KMS-11 (cell line): ENCODE measurements at regions not wholly inside any gene's neighbourhood (a gene's known extent, or its start where the extent isn't known, plus 50 kb on each side); places are given as distances from the start of the nearest gene placed in this dataset.

Experiments
- H2AFZ ChIP-seq: fragments of 200-600 bp; sonication (generic); 2 replicates; pipeline ENCODE4 v1.6.1; 2016; ENCODE audit warnings: antibody characterized with exemption, mixed run types, low read depth
- H3K27ac ChIP-seq: fragments of 200-600 bp; sonication (generic); 2 replicates; pipeline ENCODE4 v1.6.1; 2016; ENCODE audit warnings: mild to moderate bottlenecking, mixed run types
- H3K27me3 ChIP-seq: fragments of 200-600 bp; sonication (generic); 2 replicates; pipeline ENCODE4 v1.6.1; 2017; ENCODE audit warnings: mild to moderate bottlenecking, low read depth, mixed run types, moderate library complexity; ENCODE audit not compliant: insufficient read depth
- H3K36me3 ChIP-seq: fragments of 200-600 bp; sonication (generic); 2 replicates; pipeline ENCODE4 v1.6.1; 2017; ENCODE audit warnings: mild to moderate bottlenecking, mixed run types; ENCODE audit not compliant: insufficient read depth
- H3K4me1 ChIP-seq: fragments of 200-600 bp; sonication (generic); 2 replicates; pipeline ENCODE4 v1.6.1; 2016; ENCODE audit warnings: mild to moderate bottlenecking, low read depth, mixed run types; ENCODE audit not compliant: poor library complexity, severe bottlenecking
- H3K4me2 ChIP-seq: fragments of 200-600 bp; sonication (generic); 2 replicates; pipeline ENCODE4 v1.7.0; 2016; ENCODE audit warnings: mild to moderate bottlenecking, mixed run types
- H3K4me3 ChIP-seq: fragments of 200-600 bp; sonication (generic); IDR thresholded peaks from 2 replicates; pipeline ENCODE4 v1.6.1; 2017; ENCODE audit warnings: low read depth, low read length, mixed read lengths; ENCODE audit not compliant: insufficient read depth
- H3K79me2 ChIP-seq: fragments of 200-600 bp; sonication (generic); 2 replicates; pipeline ENCODE4 v1.6.1; 2016; ENCODE audit warnings: low read depth, mixed run types; ENCODE audit not compliant: insufficient read depth
- H3K9ac ChIP-seq: fragments of 200-600 bp; sonication (generic); 2 replicates; pipeline ENCODE4 v1.6.1; 2016; ENCODE audit warnings: mild to moderate bottlenecking, mixed run types
- H4K20me1 ChIP-seq: fragments of 200-600 bp; sonication (generic); 2 replicates; pipeline ENCODE4 v1.6.1; 2016; ENCODE audit warnings: mild to moderate bottlenecking, mixed run types; ENCODE audit not compliant: insufficient read depth
- CTCF ChIP-seq: fragments of 200-600 bp; sonication (generic); conservative IDR thresholded peaks from 2 replicates; pipeline ENCODE4 v1.6.1; 2017; ENCODE audit warnings: low read depth, mild to moderate bottlenecking, antibody characterized with exemption, low read length, moderate library complexity, mixed read lengths

GRCh38 chr4:27964095-27964494 is 1103.5 kb downstream of the STIM2 start:
- Histone ChIP-seq H3K9ac (no peak overlapping the region), H3K4me3 (no peak overlapping the region), H3K27ac (no peak overlapping the region), H4K20me1 (no peaks in the 10 kb centered on the region), H3K4me1 (no peaks in the 10 kb centered on the region), H2AFZ (no peak overlapping the region), H3K79me2 (no peaks in the 10 kb centered on the region), H3K36me3 (no peaks in the 10 kb centered on the region), H3K4me2 (no peak overlapping the region), H3K27me3 (no peaks in the 10 kb centered on the region)
- TF ChIP-seq CTCF: no peak

GRCh38 chr4:27966664-27967063 is 1106.0 kb downstream of the STIM2 start:
- Histone ChIP-seq H3K27me3 (no peaks in the 10 kb centered on the region), H3K27ac (no peak overlapping the region), H3K4me2 (no peak overlapping the region), H3K79me2 (no peaks in the 10 kb centered on the region), H3K9ac (no peak overlapping the region), H4K20me1 (no peaks in the 10 kb centered on the region), H2AFZ (no peak overlapping the region), H3K4me1 (no peaks in the 10 kb centered on the region), H3K36me3 (no peaks in the 10 kb centered on the region), H3K4me3 (no peak overlapping the region)
- no peak for TF ChIP-seq CTCF

- no peak overlapping the region for H3K4me3 ChIP-seq
- no peaks in the 10 kb centered on the region for H3K79me2 ChIP-seq
- H3K36me3 ChIP-seq: no peaks in the 10 kb centered on the region
- H2AFZ ChIP-seq: no peak overlapping the region
- no peaks in the 10 kb centered on the region for H3K4me1 ChIP-seq
- H3K4me2 ChIP-seq: no peak overlapping the region
- H3K27me3 ChIP-seq: no peaks in the 10 kb centered on the region
- no peak overlapping the region for H3K27ac ChIP-seq
- H3K9ac ChIP-seq: no peak overlapping the region
- no peaks in the 10 kb centered on the region for H4K20me1 ChIP-seq
- no peak for TF ChIP-seq CTCF
These were observed 1112.4 kb downstream of the STIM2 start for GRCh38 chr4:27973056-27973455.

GRCh38 chr4:27973700-27974099 is 1113.1 kb downstream of the STIM2 start:
- H3K4me2 ChIP-seq: no peak overlapping the region
- no peaks in the 10 kb centered on the region for H3K79me2 ChIP-seq
- no peak for TF ChIP-seq CTCF

More at GRCh38 chr4:27973700-27974099, 1113.1 kb downstream of the STIM2 start:
- Histone ChIP-seq H3K27me3 (no peaks in the 10 kb centered on the region), H3K4me3 (no peak overlapping the region), H4K20me1 (no peaks in the 10 kb centered on the region), H3K9ac (no peak overlapping the region), H3K4me1 (no peaks in the 10 kb centered on the region), H3K36me3 (no peaks in the 10 kb centered on the region), H2AFZ (no peak overlapping the region), H3K27ac (no peak overlapping the region)
